Lower leg skin (tissue), 4 donors: ENCODE measurements at regions not wholly inside any gene's neighbourhood (a gene's known extent, or its start where the extent isn't known, plus 50 kb on each side); places are given as distances from the start of the nearest gene placed in this dataset.

Source experiments
- DNase-seq, 2 donors: peaks; one replicate each; pipeline ENCODE4 v3.0.0-alpha.2; 2019; ENCODE audit warnings: low spot score in 2 of 2
- H3K4me3 ChIP-seq: fragments of 200-600 bp; sonication (generic); 2 replicates; pipeline ENCODE4 v1.5.1; 2017; ENCODE audit warnings: mild to moderate bottlenecking, low read depth; ENCODE audit not compliant: poor library complexity, severe bottlenecking
- CTCF ChIP-seq, 3 donors: fragments of 450-650 bp; IDR thresholded peaks; one replicate each; pipeline ENCODE4 v1.5.1; 2016; ENCODE audit warnings: antibody characterized with exemption in 3 of 3, mild to moderate bottlenecking in 3 of 3, moderate library complexity in 2 of 3
- POLR2A ChIP-seq, 2 donors: fragments of 450-650 bp; IDR thresholded peaks; one replicate each; pipeline ENCODE4 v1.6.1; 2016 to 2017; ENCODE audit warnings: antibody characterized with exemption in 2 of 2, mild to moderate bottlenecking in 1 of 2, moderate library complexity in 1 of 2
- WGBS, 2 donors: methylation state at CpG; one replicate each; pipeline ENCODE4 v1.1.5; 2018; 5-methylcytosine and 5-hydroxymethylcytosine counted together
- intact Hi-C: fragments of 100-400 bp; cut with DNase I; formaldehyde crosslinking; loops from one replicate; pipeline ENCODE4 v1.15.0; 2023; ENCODE audit warnings: low total_unique reads

GRCh38 chr2:145985517-145985916 is 1465.6 kb upstream of the ZEB2 start:
- intact Hi-C loops, result no loop called here
- TF ChIP-seq CTCF (IDR thresholded peaks at IDR 0.05), result no peak
- no peak for TF ChIP-seq POLR2A (IDR thresholded peaks at IDR 0.05)
- no peak for DNase-seq
- no peak overlapping the region for H3K4me3 ChIP-seq

- no peak overlapping the region for H3K4me3 ChIP-seq
- intact Hi-C loops, result no loop called here
- no peak for DNase-seq
- 53% methylated on average over 2 of the region's 2 CpGs for WGBS, 2 donors
- TF ChIP-seq CTCF (IDR thresholded peaks at IDR 0.05) (no peak), POLR2A (IDR thresholded peaks at IDR 0.05) (no peak)
Observed at GRCh38 chr2:145984580-145984979, 1464.7 kb upstream of the ZEB2 start.

GRCh38 chr2:145980318-145980717 is 1460.4 kb upstream of the ZEB2 start:
- no peak overlapping the region for H3K4me3 ChIP-seq
- WGBS, 2 donors, result 73 to 83% methylated on average over 2 of the region's 2 CpGs
- no peak for DNase-seq
- no peak for TF ChIP-seq CTCF (IDR thresholded peaks at IDR 0.05)
- no peak for TF ChIP-seq POLR2A (IDR thresholded peaks at IDR 0.05)
- intact Hi-C loops, result no loop called here

- WGBS, 2 donors, result 43 to 47% methylated on average over 3 of the region's 3 CpGs
- H3K4me3 ChIP-seq, result no peak overlapping the region
- TF ChIP-seq CTCF (IDR thresholded peaks at IDR 0.05) (no peak), POLR2A (IDR thresholded peaks at IDR 0.05) (no peak)
- no peak for DNase-seq
- intact Hi-C loops, result no loop called here
Observed at GRCh38 chr2:145975406-145975805, 1455.5 kb upstream of the ZEB2 start.

- no peak for TF ChIP-seq CTCF (IDR thresholded peaks at IDR 0.05)
- TF ChIP-seq POLR2A (IDR thresholded peaks at IDR 0.05), result no peak
- intact Hi-C loops, result no loop called here
- WGBS, 2 donors, result 80 to 83% methylated on average over 1 of the region's 1 CpG
- DNase-seq, result no peak
- H3K4me3 ChIP-seq, result no peak overlapping the region
Observed at GRCh38 chr2:145961846-145962245, 1441.9 kb upstream of the ZEB2 start.

GRCh38 chr2:145960479-145961163 is 1440.7 kb upstream of the ZEB2 start:
- no peak for TF ChIP-seq CTCF (IDR thresholded peaks at IDR 0.05)
- no peak for TF ChIP-seq POLR2A (IDR thresholded peaks at IDR 0.05)
- H3K4me3 ChIP-seq, result no peak overlapping the region
- 92 to 97% methylated on average over 11 to 21 of the region's 23 CpGs for WGBS, 2 donors
- DNase-seq, result no peak
- intact Hi-C loops, result no loop called here
